Gastroesophageal sphincter (tissue), 4 donors: ENCODE measurements at regions not wholly inside any gene's neighbourhood (a gene's known extent, or its start where the extent isn't known, plus 50 kb on each side); places are given as distances from the start of the nearest gene placed in this dataset.

Experiments used
- ATAC-seq: fragments of 150-250 bp; one replicate; pipeline ENCODE4 v1.9.1; 2016; ENCODE audit warnings: mild to moderate bottlenecking, moderate library complexity
- H3K27ac ChIP-seq, 4 donors: fragments of 200-600 bp; sonication (generic) in 3 of 4; 1 replicate in 3 of 4; 2 replicates in 1 of 4; pipeline ENCODE4 v1.5.1; 2016 to 2019
- H3K27me3 ChIP-seq: fragments of 200-600 bp; sonication (generic); one replicate; pipeline ENCODE4 v1.5.1; 2019
- H3K36me3 ChIP-seq, 2 donors: fragments of 200-600 bp; sonication (generic); one replicate each; pipeline ENCODE4 v1.5.1; 2019; ENCODE audit warnings: control low read depth in 1 of 2
- H3K4me1 ChIP-seq, 3 donors: fragments of 200-600 bp; sonication (generic); 1 replicate in 2 of 3; 2 replicates in 1 of 3; pipeline ENCODE4 v1.5.1; 2016 to 2019; ENCODE audit warnings: control low read depth in 2 of 3
- H3K4me3 ChIP-seq, 2 donors: fragments of 200-600 bp; sonication (generic); one replicate each; pipeline ENCODE4 v1.5.1; 2019; ENCODE audit warnings: mild to moderate bottlenecking in 1 of 2, moderate library complexity in 1 of 2
- H3K9me3 ChIP-seq, 3 donors: fragments of 200-600 bp; sonication (generic); one replicate each; pipeline ENCODE4 v1.5.1; 2017 to 2019; ENCODE audit warnings: control low read depth in 2 of 3
- EP300 ChIP-seq: sonication (generic); formaldehyde crosslinking; IDR thresholded peaks from one replicate; pipeline ENCODE4 v1.6.1; 2017; ENCODE audit warnings: antibody characterized with exemption, mild to moderate bottlenecking
- POLR2A ChIP-seq, 2 donors: fragments of 450-650 bp; IDR thresholded peaks; one replicate each; pipeline ENCODE4 v1.6.1; 2017; ENCODE audit warnings: antibody characterized with exemption in 2 of 2, mild to moderate bottlenecking in 2 of 2, moderate library complexity in 1 of 2
- POLR2AphosphoS5 ChIP-seq: sonication (generic); formaldehyde crosslinking; IDR thresholded peaks from one replicate; pipeline ENCODE4 v1.6.1; 2017; ENCODE audit warnings: antibody characterized with exemption
- WGBS, 2 donors: methylation state at CpG; one replicate each; pipeline ENCODE4 v1.1.5; 2018; ENCODE audit warnings: low coverage in 1 of 2; 5-methylcytosine and 5-hydroxymethylcytosine counted together
- TF ChIP-seq, protein P1 (sequence below), 4 experiments: fragments of 200-600 bp in 2 of 4; fragments of 450-650 bp in 2 of 4; sonication (generic) in 1 of 4; IDR thresholded peaks; one replicate each; pipeline ENCODE4 v1.5.1; 2017 to 2019; ENCODE audit warnings: antibody characterized with exemption in 4 of 4, mild to moderate bottlenecking in 2 of 4, moderate library complexity in 2 of 4

DNA sequence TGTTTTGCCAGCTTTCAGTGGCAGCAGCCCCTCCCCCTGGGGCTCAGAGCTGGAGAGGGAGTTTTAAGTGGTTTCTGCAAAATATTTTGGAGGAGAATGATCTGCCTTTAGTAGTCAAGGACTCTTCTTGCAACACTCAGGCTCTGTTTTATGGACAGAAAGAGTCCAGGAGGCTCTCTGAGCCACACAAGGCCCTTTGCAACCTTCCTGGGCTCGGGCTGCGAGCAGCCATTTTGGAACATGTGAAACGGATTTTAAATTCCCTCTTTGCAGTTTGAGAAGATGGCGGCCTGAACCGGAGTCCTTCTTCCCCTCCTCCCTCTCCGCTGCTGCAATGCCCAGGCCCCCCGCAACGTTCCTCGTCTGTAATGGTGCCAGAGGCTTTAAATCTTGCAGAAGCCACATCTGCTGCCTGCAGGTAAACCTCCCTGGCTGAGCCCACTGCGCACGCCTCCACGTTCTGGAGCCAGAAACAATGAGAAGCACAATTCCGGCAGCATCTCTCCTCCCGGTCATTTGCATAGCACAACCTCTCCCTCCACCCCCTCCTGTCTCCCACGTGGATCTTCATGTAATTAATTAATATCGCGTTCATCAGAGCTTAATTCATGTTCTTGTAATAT, 386.1 kb downstream of the SEC14L1 start:
- peaks cover 46% of the 10 kb centered on the region for H3K27me3 ChIP-seq
- peaks cover 0 to 14% (median 9%) of the 10 kb centered on the region in 3 donors for H3K4me1 ChIP-seq
- H3K9me3 ChIP-seq, result no peaks in the 10 kb centered on the region
- no peaks in the 10 kb centered on the region for H3K36me3 ChIP-seq
- no peak overlapping the region for H3K4me3 ChIP-seq
- no peak for ATAC-seq
- WGBS, 2 donors, result 81 to 82% methylated on average over 6 to 10 of the region's 17 CpGs
- no peak overlapping the region for H3K27ac ChIP-seq
- TF ChIP-seq POLR2AphosphoS5 (no peak), EP300 (no peak), POLR2A (IDR thresholded peaks at IDR 0.05) (no peak)
- TF ChIP-seq, protein P1, sequence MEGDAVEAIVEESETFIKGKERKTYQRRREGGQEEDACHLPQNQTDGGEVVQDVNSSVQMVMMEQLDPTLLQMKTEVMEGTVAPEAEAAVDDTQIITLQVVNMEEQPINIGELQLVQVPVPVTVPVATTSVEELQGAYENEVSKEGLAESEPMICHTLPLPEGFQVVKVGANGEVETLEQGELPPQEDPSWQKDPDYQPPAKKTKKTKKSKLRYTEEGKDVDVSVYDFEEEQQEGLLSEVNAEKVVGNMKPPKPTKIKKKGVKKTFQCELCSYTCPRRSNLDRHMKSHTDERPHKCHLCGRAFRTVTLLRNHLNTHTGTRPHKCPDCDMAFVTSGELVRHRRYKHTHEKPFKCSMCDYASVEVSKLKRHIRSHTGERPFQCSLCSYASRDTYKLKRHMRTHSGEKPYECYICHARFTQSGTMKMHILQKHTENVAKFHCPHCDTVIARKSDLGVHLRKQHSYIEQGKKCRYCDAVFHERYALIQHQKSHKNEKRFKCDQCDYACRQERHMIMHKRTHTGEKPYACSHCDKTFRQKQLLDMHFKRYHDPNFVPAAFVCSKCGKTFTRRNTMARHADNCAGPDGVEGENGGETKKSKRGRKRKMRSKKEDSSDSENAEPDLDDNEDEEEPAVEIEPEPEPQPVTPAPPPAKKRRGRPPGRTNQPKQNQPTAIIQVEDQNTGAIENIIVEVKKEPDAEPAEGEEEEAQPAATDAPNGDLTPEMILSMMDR (IDR thresholded peaks at IDR 0.05), result no peak

DNA sequence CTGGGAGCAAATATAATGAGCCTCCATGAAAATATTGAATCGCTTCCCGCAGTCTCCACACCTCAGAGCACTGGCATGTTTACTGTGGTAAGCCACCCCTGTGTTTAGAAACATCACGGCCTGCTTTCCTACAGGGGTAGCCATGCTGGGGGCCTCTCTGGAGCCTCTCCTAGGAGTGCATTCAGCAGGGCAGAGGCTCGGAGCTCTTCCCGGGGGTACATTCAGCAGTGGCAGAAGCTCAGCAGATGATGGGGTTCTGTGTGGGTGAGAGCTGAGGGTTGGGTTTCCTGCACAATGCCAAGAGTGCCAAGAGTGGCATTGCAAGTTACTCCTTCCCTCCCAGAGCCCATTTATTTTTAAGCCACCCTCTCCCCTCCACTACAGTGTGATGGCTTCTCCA, 386.6 kb downstream of the SEC14L1 start:
- peaks cover 0 to 14% (median 9%) of the 10 kb centered on the region in 3 donors for H3K4me1 ChIP-seq

DNA sequence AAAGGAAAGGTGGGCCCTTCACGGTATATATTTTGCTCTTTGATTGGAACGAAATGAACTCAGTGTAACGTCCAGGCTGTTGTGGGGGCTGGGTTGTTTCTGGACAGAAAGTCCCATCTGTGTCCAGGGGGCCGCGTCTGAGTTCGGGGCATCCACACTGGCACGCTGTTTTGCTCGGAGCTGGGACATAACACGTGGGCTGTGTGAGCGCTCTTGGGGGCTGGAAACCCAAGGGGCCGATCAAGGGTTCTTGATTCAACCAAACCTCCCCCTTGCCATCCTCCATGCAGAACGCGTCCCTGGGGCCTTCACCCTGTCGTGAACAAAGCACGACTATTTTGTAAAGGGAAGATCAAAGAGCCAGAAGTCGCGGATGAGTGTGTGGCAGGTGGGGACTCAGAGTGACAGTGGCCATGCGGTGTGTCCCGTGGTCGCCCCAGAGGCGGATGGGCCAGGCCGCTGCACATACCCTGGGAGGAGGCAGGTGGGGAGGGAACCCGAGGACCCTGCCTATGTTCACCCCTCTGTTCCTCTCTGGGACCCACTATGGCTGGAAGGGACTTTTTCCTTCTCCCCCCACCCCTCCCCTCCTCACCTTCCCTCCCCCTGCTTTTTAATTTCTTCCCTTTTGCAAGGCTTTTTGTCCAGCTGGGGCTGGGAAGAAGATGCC, 387.2 kb downstream of the SEC14L1 start:
- Histone ChIP-seq H3K36me3 (no peaks in the 10 kb centered on the region), H3K9me3 (no peaks in the 10 kb centered on the region), H3K4me3 (peak overlapping the region in 1 of 2 donors; percentile 40), H3K27ac (no peak overlapping the region), H3K4me1 (peaks cover 0 to 14% (median 9%) of the 10 kb centered on the region in 3 donors), H3K27me3 (peaks cover 46% of the 10 kb centered on the region)
- no peak for ATAC-seq
- TF ChIP-seq, protein P1 (IDR thresholded peaks at IDR 0.05), result no peak
- no peak for TF ChIP-seq POLR2AphosphoS5
- no peak for TF ChIP-seq POLR2A (IDR thresholded peaks at IDR 0.05)
- no peak for TF ChIP-seq EP300
- 40 to 76% methylated on average over 3 to 6 of the region's 23 CpGs for WGBS, 2 donors

More for the DNA sequence above, 386.6 kb downstream of the SEC14L1 start:
- H3K9me3 ChIP-seq, result no peaks in the 10 kb centered on the region
- no peak overlapping the region for H3K27ac ChIP-seq
- no peak overlapping the region for H3K4me3 ChIP-seq
- no peak for TF ChIP-seq EP300
- no peak for TF ChIP-seq POLR2AphosphoS5
- TF ChIP-seq, protein P1 (IDR thresholded peaks at IDR 0.05), result no peak
- TF ChIP-seq POLR2A (IDR thresholded peaks at IDR 0.05), result no peak
- H3K27me3 ChIP-seq, result peaks cover 46% of the 10 kb centered on the region
- no peaks in the 10 kb centered on the region for H3K36me3 ChIP-seq
- no peak for ATAC-seq
- WGBS, 2 donors, result no CpG with 5 or more reads among the region's 5 CpGs

DNA sequence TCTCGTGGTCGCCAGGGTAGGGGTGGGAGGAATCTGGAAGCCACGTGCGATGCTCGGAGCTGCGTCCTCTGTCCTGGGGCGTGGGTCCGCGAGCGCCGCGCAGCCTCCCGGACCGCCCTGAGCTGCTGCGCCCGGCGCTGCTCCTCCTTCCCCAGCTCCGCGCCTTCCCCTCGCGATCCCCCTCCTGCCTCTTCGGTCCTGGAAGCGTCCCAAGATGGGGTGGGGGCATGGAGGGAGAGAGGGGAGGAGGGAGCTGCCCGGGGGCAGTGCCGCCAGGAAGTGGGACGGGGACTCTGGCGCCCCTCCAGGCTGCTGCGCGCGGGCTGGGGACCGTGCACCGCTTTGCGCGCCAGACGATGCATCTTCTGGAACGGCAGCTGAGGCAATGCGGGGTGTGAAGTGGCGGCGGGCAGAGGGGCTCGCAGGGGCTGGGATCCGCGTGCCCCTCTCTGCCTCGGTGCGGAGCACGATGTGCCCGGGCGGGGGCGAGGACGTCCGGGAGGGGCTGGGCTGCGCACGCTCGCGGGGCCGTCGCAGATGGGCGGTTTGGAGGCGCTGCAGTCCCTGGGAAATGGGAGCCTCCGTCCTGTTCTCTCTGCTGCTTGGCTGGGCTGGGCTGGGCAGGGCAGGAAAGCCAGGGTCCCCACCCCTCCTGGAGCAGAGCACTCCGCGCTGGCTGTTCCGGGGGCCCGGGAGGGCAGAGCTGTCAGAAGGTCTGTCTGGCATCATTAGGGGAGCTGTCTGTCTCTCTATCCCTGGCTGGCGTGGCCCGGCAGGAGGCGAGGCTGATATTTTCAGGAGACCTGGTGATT, 388.0 kb downstream of the SEC14L1 start:
- no peak for TF ChIP-seq POLR2A (IDR thresholded peaks at IDR 0.05)
- TF ChIP-seq POLR2AphosphoS5, result no peak
- no peak for TF ChIP-seq EP300
- TF ChIP-seq, protein P1 (IDR thresholded peaks at IDR 0.05), result no peak
- ATAC-seq, result no peak
- Histone ChIP-seq H3K36me3 (no peaks in the 10 kb centered on the region), H3K4me1 (peaks cover 0 to 14% (median 9%) of the 10 kb centered on the region in 3 donors), H3K27ac (no peak overlapping the region), H3K9me3 (no peaks in the 10 kb centered on the region), H3K4me3 (peak overlapping the region in 1 of 2 donors; percentile 40), H3K27me3 (peaks cover 46% of the 10 kb centered on the region)
- WGBS, 2 donors, result 10% methylated on average over 2 of the region's 66 CpGs; no CpG with 5 or more reads in 1 of the 2 donors
